Thyroid gland (tissue), 4 donors: ENCODE measurements at regions not wholly inside any gene's neighbourhood (a gene's known extent, or its start where the extent isn't known, plus 50 kb on each side); places are given as distances from the start of the nearest gene placed in this dataset.

Experiments
- DNase-seq, 2 donors: peaks; one replicate each; pipeline ENCODE4 v3.0.0-alpha.2; 2019
- H3K27ac ChIP-seq, 3 donors: fragments of 200-600 bp; sonication (generic); 1 replicate in 2 of 3; 2 replicates in 1 of 3; pipeline ENCODE4 v1.5.1; 2016 to 2019; ENCODE audit warnings: mild to moderate bottlenecking in 1 of 3, moderate library complexity in 1 of 3
- H3K27me3 ChIP-seq: fragments of 200-600 bp; sonication (generic); one replicate; pipeline ENCODE4 v1.5.1; 2019
- H3K36me3 ChIP-seq, 2 donors: fragments of 200-600 bp; sonication (generic); one replicate each; pipeline ENCODE4 v1.5.1; 2016 to 2019
- H3K4me1 ChIP-seq, 2 donors: fragments of 200-600 bp; sonication (generic); one replicate each; pipeline ENCODE4 v1.5.1; 2017 to 2019
- H3K4me3 ChIP-seq, 3 donors: fragments of 200-600 bp; sonication (generic); replicated peaks in 1 of 3; 1 replicate in 2 of 3; 2 replicates in 1 of 3; pipeline ENCODE4 v1.5.1; 2016; ENCODE audit warnings: mild to moderate bottlenecking in 1 of 3
- H3K9me3 ChIP-seq: fragments of 200-600 bp; sonication (generic); one replicate; pipeline ENCODE4 v1.5.1; 2017
- POLR2A ChIP-seq, 2 donors: fragments of 450-650 bp; IDR thresholded peaks; one replicate each; pipeline ENCODE4 v1.6.1; 2017; ENCODE audit warnings: antibody characterized with exemption in 2 of 2, mild to moderate bottlenecking in 2 of 2, moderate library complexity in 1 of 2
- WGBS, 2 donors: methylation state at CpG; one replicate each; pipeline ENCODE4 v1.1.5; 2017; 5-methylcytosine and 5-hydroxymethylcytosine counted together
- intact Hi-C: fragments of 100-400 bp; cut with DNase I; formaldehyde crosslinking; loops from one replicate; pipeline ENCODE4 v1.15.1; 2023
- TF ChIP-seq, protein P1 (sequence below), 6 experiments: fragments of 200-600 bp in 3 of 6; fragments of 450-650 bp in 3 of 6; sonication (generic) in 3 of 6; IDR thresholded peaks; one replicate each; pipeline ENCODE4 v1.5.1; 2016 to 2019; ENCODE audit warnings: antibody characterized with exemption in 6 of 6, mild to moderate bottlenecking in 2 of 6, inconsistent platforms in 1 of 6, moderate library complexity in 1 of 6

DNA sequence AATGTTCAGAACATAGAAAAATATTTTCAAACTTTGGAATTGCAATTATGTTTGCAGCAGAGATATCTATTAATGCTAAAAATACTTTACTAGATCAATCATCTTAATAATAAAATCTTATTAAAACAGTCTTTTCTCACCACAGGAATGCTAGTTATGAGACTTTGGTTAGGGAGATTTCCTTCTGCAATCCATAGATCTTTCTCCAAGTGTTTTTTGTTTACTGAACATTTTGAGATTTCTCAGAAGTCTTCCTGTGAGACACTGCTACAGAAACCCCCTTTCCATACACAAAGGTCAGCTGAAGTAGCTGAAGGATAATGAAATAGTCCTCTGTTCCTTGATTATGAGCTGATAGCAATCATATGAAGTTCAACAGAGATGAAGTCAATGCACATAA lies 59.4 kb upstream of the RAPH1 start:
- intact Hi-C loops, result no loop called here
- H3K36me3 ChIP-seq, result no peaks in the 10 kb centered on the region
- TF ChIP-seq, protein P1, sequence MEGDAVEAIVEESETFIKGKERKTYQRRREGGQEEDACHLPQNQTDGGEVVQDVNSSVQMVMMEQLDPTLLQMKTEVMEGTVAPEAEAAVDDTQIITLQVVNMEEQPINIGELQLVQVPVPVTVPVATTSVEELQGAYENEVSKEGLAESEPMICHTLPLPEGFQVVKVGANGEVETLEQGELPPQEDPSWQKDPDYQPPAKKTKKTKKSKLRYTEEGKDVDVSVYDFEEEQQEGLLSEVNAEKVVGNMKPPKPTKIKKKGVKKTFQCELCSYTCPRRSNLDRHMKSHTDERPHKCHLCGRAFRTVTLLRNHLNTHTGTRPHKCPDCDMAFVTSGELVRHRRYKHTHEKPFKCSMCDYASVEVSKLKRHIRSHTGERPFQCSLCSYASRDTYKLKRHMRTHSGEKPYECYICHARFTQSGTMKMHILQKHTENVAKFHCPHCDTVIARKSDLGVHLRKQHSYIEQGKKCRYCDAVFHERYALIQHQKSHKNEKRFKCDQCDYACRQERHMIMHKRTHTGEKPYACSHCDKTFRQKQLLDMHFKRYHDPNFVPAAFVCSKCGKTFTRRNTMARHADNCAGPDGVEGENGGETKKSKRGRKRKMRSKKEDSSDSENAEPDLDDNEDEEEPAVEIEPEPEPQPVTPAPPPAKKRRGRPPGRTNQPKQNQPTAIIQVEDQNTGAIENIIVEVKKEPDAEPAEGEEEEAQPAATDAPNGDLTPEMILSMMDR (IDR thresholded peaks at IDR 0.05), result no peak
- TF ChIP-seq POLR2A (IDR thresholded peaks at IDR 0.05), result no peak

DNA sequence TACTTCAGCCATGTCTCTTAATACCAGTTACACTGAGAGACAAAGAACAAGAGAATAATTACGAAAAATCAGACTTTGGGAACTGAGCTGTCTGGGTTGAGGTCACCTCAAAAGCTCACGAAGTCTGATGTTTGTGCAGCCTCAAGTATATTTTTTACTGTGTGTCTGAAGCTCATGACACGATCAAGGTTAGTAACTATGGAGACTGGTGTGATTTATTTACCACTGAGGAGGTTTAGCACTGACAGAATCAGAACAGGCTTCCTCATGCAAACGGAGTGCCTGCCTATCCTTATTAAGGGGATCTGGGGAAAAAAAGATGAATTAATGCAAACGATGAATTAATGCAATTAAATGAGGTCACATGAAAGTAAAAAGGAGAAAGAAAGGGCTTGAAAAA lies 61.1 kb upstream of the RAPH1 start:
- TF ChIP-seq, protein P1 (IDR thresholded peaks at IDR 0.05), result no peak
- TF ChIP-seq POLR2A (IDR thresholded peaks at IDR 0.05), result no peak
- H3K27me3 ChIP-seq, result no peaks in the 10 kb centered on the region
- intact Hi-C loops, result no loop called here
- H3K27ac ChIP-seq, result peak overlapping the region in 2 of 3 donors; percentile 27 to 47
- H3K9me3 ChIP-seq, result no peaks in the 10 kb centered on the region
- no peaks in the 10 kb centered on the region for H3K36me3 ChIP-seq
- DNase-seq, result no peak
- WGBS, 2 donors, result 81 to 86% methylated on average over 5 of the region's 5 CpGs
- H3K4me1 ChIP-seq, result peaks cover 27 to 29% of the 10 kb centered on the region in 2 donors
- H3K4me3 ChIP-seq, result no peak overlapping the region

More for the DNA sequence above, 59.4 kb upstream of the RAPH1 start:
- Histone ChIP-seq H3K4me1 (peaks cover 27 to 31% of the 10 kb centered on the region in 2 donors), H3K9me3 (no peaks in the 10 kb centered on the region), H3K27me3 (no peaks in the 10 kb centered on the region), H3K4me3 (no peak overlapping the region), H3K27ac (peak overlapping the region in 2 of 3 donors; percentile 43 to 47)
- DNase-seq, result no peak

DNA sequence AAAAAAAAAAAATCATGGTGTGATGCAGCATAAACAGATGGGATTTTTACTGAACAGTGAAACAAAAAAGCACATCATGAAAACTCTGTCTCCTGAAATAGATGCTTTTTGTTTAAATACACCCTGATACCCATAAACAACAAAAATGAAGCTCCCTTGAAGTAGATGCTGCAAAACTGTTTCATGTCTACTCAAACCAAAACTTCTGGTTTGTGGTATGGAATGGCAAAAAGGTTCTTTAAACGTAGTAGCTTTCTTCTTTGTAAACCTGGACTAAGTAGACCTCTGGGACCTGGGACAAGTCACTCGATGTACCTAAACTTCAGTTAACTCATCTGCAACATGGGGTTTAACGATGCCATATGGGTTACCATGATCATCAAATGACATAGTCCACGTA lies 64.4 kb upstream of the RAPH1 start:
- Histone ChIP-seq H3K36me3 (no peaks in the 10 kb centered on the region), H3K27me3 (no peaks in the 10 kb centered on the region), H3K4me1 (peaks cover 11 to 12% of the 10 kb centered on the region in 2 donors), H3K27ac (peak overlapping the region in 2 of 3 donors; percentile 36 to 73), H3K9me3 (no peaks in the 10 kb centered on the region), H3K4me3 (no peak overlapping the region)
- intact Hi-C loops, result no loop called here
- DNase-seq, result no peak
- WGBS, 2 donors, result 97% methylated on average over 4 of the region's 4 CpGs
- TF ChIP-seq POLR2A (IDR thresholded peaks at IDR 0.05), result no peak
- TF ChIP-seq, protein P1 (IDR thresholded peaks at IDR 0.05), result no peak

DNA sequence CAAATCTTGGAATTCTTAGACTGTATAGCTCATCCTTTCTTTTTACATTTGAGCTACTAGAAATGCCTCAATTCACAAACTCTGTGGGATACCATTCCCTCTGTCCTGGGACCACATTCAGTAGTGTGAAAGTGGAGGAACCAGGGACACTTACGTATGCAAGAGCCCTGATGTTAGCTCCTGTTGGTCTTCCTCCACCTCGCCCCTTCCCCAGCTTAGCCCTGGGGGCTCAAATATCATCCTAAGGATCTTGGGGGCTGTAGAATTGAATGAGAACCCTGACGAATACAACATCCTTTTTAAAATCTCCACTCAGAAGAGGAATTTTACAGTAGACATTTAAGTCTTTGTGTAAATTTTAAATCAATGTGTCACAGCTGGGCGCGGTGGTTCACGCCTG lies 65.2 kb upstream of the RAPH1 start:
- peaks cover 12 to 14% of the 10 kb centered on the region in 2 donors for H3K4me1 ChIP-seq
- H3K4me3 ChIP-seq, result no peak overlapping the region
- H3K27ac ChIP-seq, result no peak overlapping the region
- intact Hi-C loops, result no loop called here
- H3K9me3 ChIP-seq, result no peaks in the 10 kb centered on the region
- no peak for TF ChIP-seq POLR2A (IDR thresholded peaks at IDR 0.05)
- TF ChIP-seq, protein P1 (IDR thresholded peaks at IDR 0.05), result no peak
- H3K36me3 ChIP-seq, result no peaks in the 10 kb centered on the region
- no peaks in the 10 kb centered on the region for H3K27me3 ChIP-seq
- 95 to 96% methylated on average over 6 of the region's 6 CpGs for WGBS, 2 donors
- no peak for DNase-seq

DNA sequence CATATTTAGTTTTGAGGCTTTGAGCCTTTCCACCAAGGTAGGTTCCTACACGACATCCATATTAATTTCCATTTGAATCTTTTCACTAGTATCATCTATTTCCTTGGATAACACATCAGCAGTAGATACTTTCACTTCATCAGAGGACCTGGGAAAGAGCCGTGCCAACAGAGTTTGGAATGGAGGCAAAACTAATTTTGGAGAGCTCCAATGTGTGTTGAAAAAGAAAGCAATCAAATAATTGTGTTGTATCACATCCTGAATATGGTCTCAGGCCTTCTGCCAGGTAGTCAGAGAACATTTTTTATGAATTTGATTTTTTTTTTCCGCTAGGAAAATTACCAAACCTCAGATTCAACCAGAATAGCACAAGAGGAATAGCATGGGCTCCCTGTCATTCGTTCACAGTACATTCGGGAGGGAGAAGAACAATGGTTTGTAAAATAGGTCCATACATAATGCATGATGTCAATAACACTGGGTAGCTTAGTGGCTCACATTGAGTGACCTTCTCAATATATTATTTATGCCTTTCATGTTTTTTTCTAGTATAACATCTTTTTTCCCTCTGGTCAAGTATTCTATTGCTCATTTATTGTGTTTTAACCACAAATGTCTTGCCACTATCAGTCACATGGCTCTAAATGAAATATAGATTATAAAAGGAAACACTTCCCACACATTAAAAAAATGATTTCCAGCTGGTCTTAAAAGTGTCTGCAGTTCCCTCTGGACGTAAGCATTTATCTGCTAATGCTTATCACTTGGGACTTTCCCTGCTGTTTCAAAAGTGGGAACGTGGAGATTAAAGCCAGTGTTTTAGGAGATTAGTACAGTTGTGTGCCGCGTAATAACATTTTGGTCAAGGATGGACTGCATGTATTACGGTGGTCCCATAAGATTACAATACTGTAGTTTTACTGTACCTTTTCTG lies 68.6 kb upstream of the RAPH1 start:
- 82 to 83% methylated on average over 10 of the region's 10 CpGs for WGBS, 2 donors
- no peak for DNase-seq
- Histone ChIP-seq H3K4me3 (no peak overlapping the region), H3K4me1 (peaks cover 5 to 14% of the 10 kb centered on the region in 2 donors), H3K36me3 (no peaks in the 10 kb centered on the region), H3K9me3 (no peaks in the 10 kb centered on the region), H3K27ac (no peak overlapping the region), H3K27me3 (no peaks in the 10 kb centered on the region)
- intact Hi-C loops, result no loop called here
- TF ChIP-seq, protein P1 (IDR thresholded peaks at IDR 0.05), result no peak
- no peak for TF ChIP-seq POLR2A (IDR thresholded peaks at IDR 0.05)
